ENCODE measurements at regions not wholly inside any gene's neighbourhood (a gene's known extent, or its start where the extent isn't known, plus 50 kb on each side); places are given as distances from the start of the nearest gene placed in this dataset.

GRCh38 chr21:15332572-15332971 is 267.8 kb upstream of the NRIP1 start:
- TF ChIP-seq CTCF (IDR thresholded peaks at IDR 0.05) (no peak), POLR2AphosphoS5 (IDR thresholded peaks at IDR 0.05) (no peak)

Data from breast epithelium (tissue), 3 donors.